IPS-NIHi11 (cell line): ENCODE measurements at regions not wholly inside any gene's neighbourhood (a gene's known extent, or its start where the extent isn't known, plus 50 kb on each side); places are given as distances from the start of the nearest gene placed in this dataset.

Experiments used
- DNase-seq: peaks from one replicate; pipeline ENCODE4 v3.0.0; 2012; ENCODE audit warnings: mixed read lengths, low spot score

GRCh38 chr5:124061068-124061430 lies 549.1 kb downstream of the CSNK1G3 start:
- no peak for DNase-seq

- no peak for DNase-seq
Observed at GRCh38 chr5:124060413-124061067, 548.6 kb downstream of the CSNK1G3 start.

GRCh38 chr5:124060011-124060410 lies 548.0 kb downstream of the CSNK1G3 start:
- no peak for DNase-seq

GRCh38 chr5:124059200-124059599 lies 547.2 kb downstream of the CSNK1G3 start:
- no peak for DNase-seq

- DNase-seq: no peak
Observed at GRCh38 chr5:124057724-124058231, 545.8 kb downstream of the CSNK1G3 start.

GRCh38 chr5:124056991-124057723 lies 545.2 kb downstream of the CSNK1G3 start:
- DNase-seq: peak; percentile 31

GRCh38 chr5:124056326-124056990 lies 544.5 kb downstream of the CSNK1G3 start:
- no peak for DNase-seq

- no peak for DNase-seq
Observed at GRCh38 chr5:124055751-124056150, 543.8 kb downstream of the CSNK1G3 start.

GRCh38 chr5:124054564-124054963 lies 542.6 kb downstream of the CSNK1G3 start:
- no peak for DNase-seq

GRCh38 chr5:124053340-124053739 lies 541.4 kb downstream of the CSNK1G3 start:
- no peak for DNase-seq

- no peak for DNase-seq
Observed at GRCh38 chr5:124052201-124052600, 540.2 kb downstream of the CSNK1G3 start.

- DNase-seq: no peak
Observed at GRCh38 chr5:124050120-124050770, 538.3 kb downstream of the CSNK1G3 start.

GRCh38 chr5:124045412-124045811 lies 533.4 kb downstream of the CSNK1G3 start:
- no peak for DNase-seq

GRCh38 chr5:124044613-124045012 lies 532.6 kb downstream of the CSNK1G3 start:
- DNase-seq: no peak

- peak; percentile 14 for DNase-seq
Observed at GRCh38 chr5:124043456-124043855, 531.5 kb downstream of the CSNK1G3 start.

- no peak for DNase-seq
Observed at GRCh38 chr5:124040799-124041198, 528.8 kb downstream of the CSNK1G3 start.

- no peak for DNase-seq
Observed at GRCh38 chr5:124039410-124039809, 527.4 kb downstream of the CSNK1G3 start.

- DNase-seq: no peak
Observed at GRCh38 chr5:124036786-124037185, 524.8 kb downstream of the CSNK1G3 start.

GRCh38 chr5:124034963-124035362 lies 523.0 kb downstream of the CSNK1G3 start:
- DNase-seq: no peak

- no peak for DNase-seq
Observed at GRCh38 chr5:124034083-124034700, 522.2 kb downstream of the CSNK1G3 start.

GRCh38 chr5:124030043-124030491 lies 518.1 kb downstream of the CSNK1G3 start:
- no peak for DNase-seq

- DNase-seq: no peak
Observed at GRCh38 chr5:124027441-124027840, 515.5 kb downstream of the CSNK1G3 start.
